Ovary (tissue), 3 donors: ENCODE measurements at regions not wholly inside any gene's neighbourhood (a gene's known extent, or its start where the extent isn't known, plus 50 kb on each side); places are given as distances from the start of the nearest gene placed in this dataset.

ENCODE experiments used
- CTCF ChIP-seq, 3 donors: fragments of 450-650 bp in 2 of 3; fragments of 200-600 bp in 1 of 3; IDR thresholded peaks; one replicate each; pipeline versions ENCODE4 v1.5.1 to v1.8.0; 2016 to 2022; ENCODE audit warnings: antibody characterized with exemption in 3 of 3, mild to moderate bottlenecking in 1 of 3
- EP300 ChIP-seq: sonication (generic); formaldehyde crosslinking; IDR thresholded peaks from one replicate; pipeline ENCODE4 v1.6.1; 2017; ENCODE audit warnings: antibody characterized with exemption
- POLR2A ChIP-seq: fragments of 450-650 bp; IDR thresholded peaks from one replicate; pipeline ENCODE4 v1.6.1; 2017; ENCODE audit warnings: antibody characterized with exemption, mild to moderate bottlenecking, moderate library complexity
- donor health status: DM: no; HTN: no; CAD: no.

GRCh38 chr2:17084877-17085276 lies 419.2 kb upstream of the CYRIA start:
- no peak for TF ChIP-seq CTCF (IDR thresholded peaks at IDR 0.05)
- TF ChIP-seq POLR2A: no peak
- no peak for TF ChIP-seq EP300
